ENCODE measurements at regions not wholly inside any gene's neighbourhood (a gene's known extent, or its start where the extent isn't known, plus 50 kb on each side); places are given as distances from the start of the nearest gene placed in this dataset.
A peak's percentile ranks its signal among the peaks of the same experiment; 100 is the strongest.
"Not testable (repeated sequence)": the region's sequence is repeated elsewhere in the genome, so short reads cannot be mapped to it uniquely, and the experiment has no call there.

- H3K4me3 Mint-ChIP-seq, result no peak overlapping the region
- H3K27me3 Mint-ChIP-seq, result no peaks in the 10 kb centered on the region
- H3K27ac Mint-ChIP-seq, result no peak overlapping the region
- no peaks in the 10 kb centered on the region for H3K4me1 ChIP-seq (ENCODE audit: control insufficient read depth, insufficient read depth, low read length, poor library complexity, severe bottlenecking)
- ATAC-seq (ENCODE audit: low read depth in 2 of 2), result no peak
- no peak overlapping the region for H3K27ac ChIP-seq (ENCODE audit: insufficient read depth, low read length, poor library complexity, severe bottlenecking)
- no peaks in the 10 kb centered on the region for H3K36me3 Mint-ChIP-seq
- H3K36me3 ChIP-seq (ENCODE audit: control insufficient read depth, insufficient read depth, low read length), result no peaks in the 10 kb centered on the region
- peaks cover 0 to 5% of the 10 kb centered on the region in 2 experiments for H3K9me3 ChIP-seq (ENCODE audit: control insufficient read depth in 2 of 2, low read length in 2 of 2)
- no peaks in the 10 kb centered on the region for H3K27me3 ChIP-seq (ENCODE audit: control insufficient read depth, insufficient read depth, low read length)
- peaks cover 2 to 44% (median 15%) of the 10 kb centered on the region in 7 donors for H3K9me3 Mint-ChIP-seq
- no peak for DNase-seq
- H3K4me3 ChIP-seq (ENCODE audit: low read depth, low read length), result no peak overlapping the region
- H3K4me1 Mint-ChIP-seq, result no peaks in the 10 kb centered on the region
Measured at GRCh38 chr6:19245656-19246055, 591.5 kb upstream of the ID4 start.

- H3K27me3 ChIP-seq (ENCODE audit: control insufficient read depth, insufficient read depth, low read length); H3K36me3 ChIP-seq (ENCODE audit: control insufficient read depth, insufficient read depth, low read length); H3K27ac Mint-ChIP-seq; H3K27ac ChIP-seq (ENCODE audit: insufficient read depth, low read length, poor library complexity, severe bottlenecking); H3K36me3 Mint-ChIP-seq; H3K9me3 ChIP-seq (ENCODE audit: control insufficient read depth in 2 of 2, low read length in 2 of 2); H3K4me3 Mint-ChIP-seq; H3K4me1 ChIP-seq (ENCODE audit: control insufficient read depth, insufficient read depth, low read length, poor library complexity, severe bottlenecking); H3K4me3 ChIP-seq (ENCODE audit: low read depth, low read length); ATAC-seq (ENCODE audit: low read depth in 2 of 2); DNase-seq; H3K4me1 Mint-ChIP-seq; H3K27me3 Mint-ChIP-seq: not testable (repeated sequence)
- H3K9me3 Mint-ChIP-seq, result peaks cover 2 to 38% (median 13%) of the 10 kb centered on the region in 7 donors
Measured at GRCh38 chr6:19247181-19247580, 590.0 kb upstream of the ID4 start.

GRCh38 chr6:19256123-19256522, 581.0 kb upstream of the ID4 start:
- DNase-seq; H3K4me3 Mint-ChIP-seq; H3K27ac Mint-ChIP-seq; H3K36me3 Mint-ChIP-seq; H3K27me3 ChIP-seq (ENCODE audit: control insufficient read depth, insufficient read depth, low read length); H3K4me1 Mint-ChIP-seq; H3K9me3 ChIP-seq (ENCODE audit: control insufficient read depth in 2 of 2, low read length in 2 of 2); H3K27me3 Mint-ChIP-seq; H3K27ac ChIP-seq (ENCODE audit: insufficient read depth, low read length, poor library complexity, severe bottlenecking); ATAC-seq (ENCODE audit: low read depth in 2 of 2); H3K4me3 ChIP-seq (ENCODE audit: low read depth, low read length); H3K36me3 ChIP-seq (ENCODE audit: control insufficient read depth, insufficient read depth, low read length); H3K4me1 ChIP-seq (ENCODE audit: control insufficient read depth, insufficient read depth, low read length, poor library complexity, severe bottlenecking): not testable (repeated sequence)
- H3K9me3 Mint-ChIP-seq, result peaks cover 0 to 12% (median 3%) of the 10 kb centered on the region in 7 donors

- H3K36me3 ChIP-seq (ENCODE audit: control insufficient read depth, insufficient read depth, low read length), result no peaks in the 10 kb centered on the region
- H3K4me1 ChIP-seq (ENCODE audit: control insufficient read depth, insufficient read depth, low read length, poor library complexity, severe bottlenecking), result no peaks in the 10 kb centered on the region
- ATAC-seq (ENCODE audit: low read depth in 2 of 2) (no peak), DNase-seq (no peak)
- Mint-ChIP-seq H3K4me1 (no peaks in the 10 kb centered on the region), H3K36me3 (no peaks in the 10 kb centered on the region), H3K27ac (no peak overlapping the region), H3K27me3 (no peaks in the 10 kb centered on the region), H3K9me3 (peaks cover 0 to 16% (median 5%) of the 10 kb centered on the region in 7 donors), H3K4me3 (no peak overlapping the region)
- H3K27ac ChIP-seq (ENCODE audit: insufficient read depth, low read length, poor library complexity, severe bottlenecking), result no peak overlapping the region
- no peaks in the 10 kb centered on the region for H3K9me3 ChIP-seq (ENCODE audit: control insufficient read depth in 2 of 2, low read length in 2 of 2)
- no peak overlapping the region for H3K4me3 ChIP-seq (ENCODE audit: low read depth, low read length)
- H3K27me3 ChIP-seq (ENCODE audit: control insufficient read depth, insufficient read depth, low read length), result no peaks in the 10 kb centered on the region
Measured at GRCh38 chr6:19261642-19262041, 575.5 kb upstream of the ID4 start.

GRCh38 chr6:19268117-19268516, 569.1 kb upstream of the ID4 start:
- Histone ChIP-seq H3K9me3 (ENCODE audit: control insufficient read depth in 2 of 2, low read length in 2 of 2) (no peaks in the 10 kb centered on the region), H3K4me1 (ENCODE audit: control insufficient read depth, insufficient read depth, low read length, poor library complexity, severe bottlenecking) (no peaks in the 10 kb centered on the region), H3K4me3 (ENCODE audit: low read depth, low read length) (no peak overlapping the region), H3K27me3 (ENCODE audit: control insufficient read depth, insufficient read depth, low read length) (no peaks in the 10 kb centered on the region), H3K27ac (ENCODE audit: insufficient read depth, low read length, poor library complexity, severe bottlenecking) (no peak overlapping the region), H3K36me3 (ENCODE audit: control insufficient read depth, insufficient read depth, low read length) (no peaks in the 10 kb centered on the region)
- no peaks in the 10 kb centered on the region for H3K27me3 Mint-ChIP-seq
- H3K9me3 Mint-ChIP-seq, result peaks cover 0 to 21% (median 11%) of the 10 kb centered on the region in 7 donors
- ATAC-seq (ENCODE audit: low read depth in 2 of 2) (no peak), DNase-seq (no peak)
- no peaks in the 10 kb centered on the region for H3K36me3 Mint-ChIP-seq
- H3K4me3 Mint-ChIP-seq, result no peak overlapping the region
- no peaks in the 10 kb centered on the region for H3K4me1 Mint-ChIP-seq
- no peak overlapping the region for H3K27ac Mint-ChIP-seq

GRCh38 chr6:19268718-19269117, 568.5 kb upstream of the ID4 start:
- H3K36me3 Mint-ChIP-seq, result no peaks in the 10 kb centered on the region
- no peak for DNase-seq
- no peaks in the 10 kb centered on the region for H3K27me3 ChIP-seq (ENCODE audit: control insufficient read depth, insufficient read depth, low read length)
- no peaks in the 10 kb centered on the region for H3K27me3 Mint-ChIP-seq
- peaks cover 0 to 24% (median 11%) of the 10 kb centered on the region in 7 donors for H3K9me3 Mint-ChIP-seq
- no peaks in the 10 kb centered on the region for H3K36me3 ChIP-seq (ENCODE audit: control insufficient read depth, insufficient read depth, low read length)
- ATAC-seq (ENCODE audit: low read depth in 2 of 2), result no peak
- H3K27ac ChIP-seq (ENCODE audit: insufficient read depth, low read length, poor library complexity, severe bottlenecking), result no peak overlapping the region
- no peak overlapping the region for H3K4me3 ChIP-seq (ENCODE audit: low read depth, low read length)
- no peaks in the 10 kb centered on the region for H3K4me1 ChIP-seq (ENCODE audit: control insufficient read depth, insufficient read depth, low read length, poor library complexity, severe bottlenecking)
- no peak overlapping the region for H3K27ac Mint-ChIP-seq
- H3K9me3 ChIP-seq (ENCODE audit: control insufficient read depth in 2 of 2, low read length in 2 of 2), result no peaks in the 10 kb centered on the region
- H3K4me3 Mint-ChIP-seq, result no peak overlapping the region
- no peaks in the 10 kb centered on the region for H3K4me1 Mint-ChIP-seq

- H3K4me1 ChIP-seq (ENCODE audit: control insufficient read depth, insufficient read depth, low read length, poor library complexity, severe bottlenecking), result no peaks in the 10 kb centered on the region
- no peaks in the 10 kb centered on the region for H3K36me3 ChIP-seq (ENCODE audit: control insufficient read depth, insufficient read depth, low read length)
- no peak for DNase-seq
- peaks cover 0 to 24% (median 11%) of the 10 kb centered on the region in 7 donors for H3K9me3 Mint-ChIP-seq
- no peak for ATAC-seq (ENCODE audit: low read depth in 2 of 2)
- H3K27ac Mint-ChIP-seq, result no peak overlapping the region
- H3K4me3 Mint-ChIP-seq, result peak overlapping the region in 1 of 4 donors; percentile 88
- no peaks in the 10 kb centered on the region for H3K36me3 Mint-ChIP-seq
- no peaks in the 10 kb centered on the region for H3K27me3 Mint-ChIP-seq
- H3K4me3 ChIP-seq (ENCODE audit: low read depth, low read length), result no peak overlapping the region
- H3K4me1 Mint-ChIP-seq, result no peaks in the 10 kb centered on the region
- H3K27me3 ChIP-seq (ENCODE audit: control insufficient read depth, insufficient read depth, low read length), result no peaks in the 10 kb centered on the region
- H3K9me3 ChIP-seq (ENCODE audit: control insufficient read depth in 2 of 2, low read length in 2 of 2), result peaks cover 0 to 2% of the 10 kb centered on the region in 2 experiments
- H3K27ac ChIP-seq (ENCODE audit: insufficient read depth, low read length, poor library complexity, severe bottlenecking), result no peak overlapping the region
Measured at GRCh38 chr6:19269341-19269898, 567.8 kb upstream of the ID4 start.

GRCh38 chr6:19270616-19271015, 566.6 kb upstream of the ID4 start:
- H3K27ac ChIP-seq (ENCODE audit: insufficient read depth, low read length, poor library complexity, severe bottlenecking), result no peak overlapping the region
- peaks cover 0 to 24% (median 9%) of the 10 kb centered on the region in 7 donors for H3K9me3 Mint-ChIP-seq
- H3K4me1 Mint-ChIP-seq, result no peaks in the 10 kb centered on the region
- no peaks in the 10 kb centered on the region for H3K36me3 ChIP-seq (ENCODE audit: control insufficient read depth, insufficient read depth, low read length)
- no peaks in the 10 kb centered on the region for H3K27me3 Mint-ChIP-seq
- H3K36me3 Mint-ChIP-seq, result no peaks in the 10 kb centered on the region
- no peak for DNase-seq
- ATAC-seq (ENCODE audit: low read depth in 2 of 2), result no peak
- H3K4me3 ChIP-seq (ENCODE audit: low read depth, low read length), result no peak overlapping the region
- no peak overlapping the region for H3K27ac Mint-ChIP-seq
- peaks cover 0 to 2% of the 10 kb centered on the region in 2 experiments for H3K9me3 ChIP-seq (ENCODE audit: control insufficient read depth in 2 of 2, low read length in 2 of 2)
- H3K4me1 ChIP-seq (ENCODE audit: control insufficient read depth, insufficient read depth, low read length, poor library complexity, severe bottlenecking), result no peaks in the 10 kb centered on the region
- no peak overlapping the region for H3K4me3 Mint-ChIP-seq
- H3K27me3 ChIP-seq (ENCODE audit: control insufficient read depth, insufficient read depth, low read length), result no peaks in the 10 kb centered on the region

All from CD4-positive, CD25-positive, alpha-beta regulatory T cell (primary cell).